Inferior parietal cortex (tissue), 1 donor: ENCODE measurements at regions not wholly inside any gene's neighbourhood (a gene's known extent, or its start where the extent isn't known, plus 50 kb on each side); places are given as distances from the start of the nearest gene placed in this dataset.
"Not testable (repeated sequence)": the region's sequence is repeated elsewhere in the genome, so short reads cannot be mapped to it uniquely, and the experiment has no call there.

Experiments used
- DNase-seq: peaks from one replicate; pipeline ENCODE4 v3.0.0-alpha.2; 2016; ENCODE audit errors: extremely low spot score

DNA sequence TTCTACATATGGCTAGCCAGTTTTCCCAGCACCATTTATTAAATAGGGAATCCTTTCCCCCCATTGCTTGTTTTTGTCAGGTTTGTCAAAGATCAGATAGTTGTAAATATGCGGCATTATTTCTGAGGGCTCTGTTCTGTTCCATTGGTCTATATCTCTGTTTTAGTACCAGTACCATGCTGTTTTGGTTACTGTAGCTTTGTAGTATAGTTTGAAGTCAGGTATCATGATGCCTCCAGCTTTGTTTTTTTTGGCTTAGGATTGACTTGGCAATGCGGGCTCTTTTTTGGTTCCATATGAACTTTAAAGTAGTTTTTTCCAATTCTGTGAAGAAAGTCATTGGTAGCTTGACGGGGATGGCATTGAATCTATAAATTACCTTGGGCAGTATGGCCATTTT, 60.0 kb upstream of the GPC3 start:
- DNase-seq, result not testable (repeated sequence)

DNA sequence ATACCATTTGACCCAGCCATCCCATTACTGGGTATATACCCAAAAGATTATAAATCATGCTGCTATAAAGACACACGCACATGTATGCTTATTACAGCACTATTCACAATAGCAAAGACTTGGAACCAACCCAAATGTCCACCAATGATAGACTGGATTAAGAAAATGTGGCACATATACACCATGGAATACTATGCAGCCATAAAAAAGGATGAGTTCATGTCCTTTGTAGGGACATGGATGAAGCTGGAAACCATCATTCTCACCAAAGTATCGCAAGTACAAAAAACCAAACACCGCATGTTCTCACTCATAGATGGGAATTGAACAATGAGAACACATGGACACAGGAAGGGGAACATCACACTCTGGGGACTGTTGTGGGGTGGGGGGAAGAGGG, 81.7 kb upstream of the GPC3 start:
- not testable (repeated sequence) for DNase-seq

- DNase-seq, result not testable (repeated sequence)
Observed at GRCh38 chrX:134071899-134072298, 86.5 kb upstream of the GPC3 start.

DNA sequence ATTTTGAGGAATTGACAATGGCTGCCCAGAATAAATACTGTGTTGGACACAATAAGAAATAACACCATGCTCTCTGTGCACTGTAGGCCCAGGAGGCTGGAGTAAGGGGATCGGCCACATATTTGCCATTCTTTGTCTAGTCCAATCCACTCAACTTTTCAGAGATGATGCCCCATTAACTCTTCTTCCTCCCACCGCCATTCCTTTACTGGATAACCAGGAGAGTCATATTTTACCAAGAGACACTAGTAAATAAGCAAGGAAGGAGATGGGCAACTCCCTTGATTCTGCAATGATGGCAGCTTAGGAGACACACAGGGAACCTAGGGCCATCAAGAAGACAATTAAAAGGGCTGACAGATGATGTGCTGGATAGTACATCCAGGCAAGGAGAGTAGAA, 87.9 kb upstream of the GPC3 start:
- DNase-seq, result no peak

DNA sequence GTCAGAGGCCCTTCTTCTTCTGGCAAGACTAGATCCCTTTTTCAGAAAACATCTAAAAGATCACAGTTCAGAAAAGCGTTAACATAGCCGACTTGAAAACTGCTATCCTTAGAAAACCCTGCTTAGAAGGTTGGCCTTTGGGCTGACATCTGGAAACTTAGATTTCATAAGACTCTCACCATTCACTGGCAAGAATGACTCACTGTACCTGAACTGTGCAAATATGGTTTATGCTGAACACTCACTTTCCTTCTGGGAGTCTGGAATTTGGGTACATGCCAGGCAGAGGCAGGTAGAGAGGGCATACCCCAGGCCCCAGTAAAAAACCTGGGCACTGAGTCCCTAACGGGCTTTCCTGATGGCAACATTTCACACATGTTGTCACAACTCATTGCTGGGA, 88.8 kb upstream of the GPC3 start:
- DNase-seq, result no peak

GRCh38 chrX:134075894-134076718, 90.7 kb upstream of the GPC3 start:
- DNase-seq, result no peak

DNA sequence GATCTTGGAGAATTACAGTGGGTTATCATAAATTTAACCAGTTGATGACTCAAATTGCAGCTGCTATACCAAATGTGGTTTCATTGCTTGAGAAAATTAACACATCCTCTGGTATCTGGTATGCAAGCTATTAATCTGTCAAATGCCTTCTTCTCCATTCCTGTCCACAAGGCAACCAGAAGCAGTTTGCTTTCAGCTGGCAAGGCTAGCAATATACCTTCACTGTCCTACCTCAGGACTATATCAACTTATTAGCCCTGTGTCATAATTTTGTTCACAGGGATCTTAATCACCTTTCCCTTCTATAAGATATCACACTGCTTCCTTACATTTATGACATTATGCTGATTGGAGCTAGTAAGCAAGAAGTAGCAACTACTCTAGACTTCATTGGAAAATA, 110.0 kb upstream of the GPC3 start:
- DNase-seq, result no peak

DNA sequence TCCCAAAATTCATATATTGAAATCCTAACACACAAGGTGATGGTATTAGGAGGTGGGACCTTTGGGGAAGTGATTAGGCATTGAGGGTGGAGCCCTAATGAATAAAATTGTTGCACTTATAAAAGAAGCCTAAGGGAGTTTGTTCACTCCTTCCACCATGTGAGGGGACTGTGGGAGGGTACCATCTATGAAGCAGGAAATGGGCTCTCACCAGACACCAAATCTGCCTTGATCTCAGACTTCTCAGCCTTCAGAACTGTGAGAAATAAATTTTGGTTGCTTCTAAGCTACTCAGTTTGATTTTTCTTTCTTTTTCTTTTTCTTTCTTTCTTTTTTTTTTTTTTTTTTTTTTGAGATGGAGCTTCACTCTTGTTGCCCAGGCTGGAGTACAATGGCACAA, 116.2 kb upstream of the GPC3 start:
- no peak for DNase-seq

- DNase-seq, result no peak
Observed at GRCh38 chrX:134115270-134115669, 121.7 kb upstream of the CCDC160 start.

DNA sequence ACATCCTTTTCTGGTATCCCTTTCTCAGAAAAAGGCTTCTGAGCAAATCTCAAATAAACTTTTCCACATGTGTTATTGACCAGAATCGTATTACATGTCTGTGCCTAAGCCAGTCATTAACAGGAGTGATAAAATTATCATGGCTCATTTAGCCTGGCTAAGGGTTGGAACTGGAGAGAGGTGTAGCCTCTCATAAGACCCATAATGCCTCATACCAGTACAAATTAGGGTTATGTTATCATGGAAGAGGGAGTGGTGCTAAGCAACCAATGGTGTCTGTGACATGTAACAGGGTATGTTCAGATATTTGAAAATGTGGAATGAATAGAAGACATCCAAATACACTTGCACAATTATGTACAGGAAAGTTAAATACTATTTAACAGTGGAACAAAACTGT, 99.6 kb upstream of the CCDC160 start:
- no peak for DNase-seq

GRCh38 chrX:134139090-134139489, 97.9 kb upstream of the CCDC160 start:
- no peak for DNase-seq

GRCh38 chrX:134144231-134144630, 92.8 kb upstream of the CCDC160 start:
- peak; percentile 18 for DNase-seq

DNA sequence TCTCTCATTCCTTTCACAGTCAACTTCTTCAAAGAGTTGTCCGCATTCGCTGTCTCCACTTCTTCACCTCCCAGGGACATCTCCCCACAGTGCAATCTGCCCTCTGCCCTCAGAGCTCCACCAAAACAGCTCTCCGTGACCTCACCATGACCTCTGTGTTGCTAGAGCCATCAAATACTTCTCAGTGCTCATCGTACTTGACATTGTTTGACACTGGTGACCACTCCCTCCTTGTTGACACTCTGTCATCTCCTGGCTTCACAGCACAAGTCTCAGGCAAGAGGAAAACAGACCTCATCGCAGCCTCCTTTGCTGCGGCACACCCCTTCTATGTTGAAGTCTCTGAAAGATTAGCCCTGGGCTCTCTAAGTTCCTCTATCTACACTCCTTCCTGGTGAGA, 90.5 kb upstream of the CCDC160 start:
- no peak for DNase-seq

GRCh38 chrX:134148172-134148692, 88.8 kb upstream of the CCDC160 start:
- no peak for DNase-seq

- no peak for DNase-seq
Observed at GRCh38 chrX:134158821-134159512, 78.0 kb upstream of the CCDC160 start.

DNA sequence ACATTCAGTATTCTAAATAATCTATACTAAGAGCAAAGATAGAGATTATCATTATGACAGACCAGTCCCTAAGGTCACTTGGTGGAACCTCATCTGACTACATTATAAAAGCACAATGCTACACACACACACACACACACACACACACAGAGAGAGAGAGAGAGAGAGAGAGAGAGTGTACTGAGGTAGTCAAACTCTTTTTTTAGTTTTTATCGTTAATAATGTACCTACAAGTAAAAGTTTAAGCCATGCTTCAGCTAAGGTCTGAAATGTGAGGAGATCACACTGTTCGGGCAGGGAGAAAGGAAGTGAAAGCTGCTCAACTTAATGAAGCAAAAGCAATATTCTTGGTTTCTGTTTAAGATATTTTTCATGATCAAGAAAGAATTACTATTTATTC, 75.8 kb upstream of the CCDC160 start:
- DNase-seq, result no peak

DNA sequence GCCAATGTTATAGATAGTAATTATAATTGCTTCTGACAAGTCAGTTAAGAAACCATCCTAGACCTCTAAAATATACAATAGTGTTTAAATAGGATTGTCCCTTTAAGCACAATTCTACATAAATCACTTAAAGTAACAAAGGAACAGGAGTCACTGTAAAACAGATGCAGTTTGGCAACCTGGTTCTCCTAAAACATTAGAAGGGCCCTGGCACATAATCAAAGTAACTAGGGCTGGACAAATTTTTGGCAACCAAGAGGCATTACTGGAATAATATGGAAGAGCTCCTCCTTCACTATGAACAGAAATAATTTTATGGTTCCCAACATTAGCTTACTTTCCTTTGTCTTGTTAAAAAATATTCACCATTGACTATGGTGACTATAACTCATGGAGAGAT, 75.0 kb upstream of the CCDC160 start:
- DNase-seq, result no peak

GRCh38 chrX:134163836-134164235, 73.1 kb upstream of the CCDC160 start:
- DNase-seq, result no peak

GRCh38 chrX:134167591-134168203, 69.3 kb upstream of the CCDC160 start:
- DNase-seq, result no peak

GRCh38 chrX:134171661-134172587, 65.1 kb upstream of the CCDC160 start:
- no peak for DNase-seq

GRCh38 chrX:134172588-134173259, 64.3 kb upstream of the CCDC160 start:
- DNase-seq, result peak; percentile 11
